HG03571 (cell line): ENCODE measurements at regions not wholly inside any gene's neighbourhood (a gene's known extent, or its start where the extent isn't known, plus 50 kb on each side); places are given as distances from the start of the nearest gene placed in this dataset.
"Not testable (repeated sequence)": the region's sequence is repeated elsewhere in the genome, so short reads cannot be mapped to it uniquely, and the experiment has no call there.

ENCODE experiments used
- ATAC-seq: cut with Tn5 transposase; IDR thresholded peaks from one replicate; pipeline ENCODE4 v1.9.1; 2021; ENCODE audit not compliant: unreplicated experiment

DNA sequence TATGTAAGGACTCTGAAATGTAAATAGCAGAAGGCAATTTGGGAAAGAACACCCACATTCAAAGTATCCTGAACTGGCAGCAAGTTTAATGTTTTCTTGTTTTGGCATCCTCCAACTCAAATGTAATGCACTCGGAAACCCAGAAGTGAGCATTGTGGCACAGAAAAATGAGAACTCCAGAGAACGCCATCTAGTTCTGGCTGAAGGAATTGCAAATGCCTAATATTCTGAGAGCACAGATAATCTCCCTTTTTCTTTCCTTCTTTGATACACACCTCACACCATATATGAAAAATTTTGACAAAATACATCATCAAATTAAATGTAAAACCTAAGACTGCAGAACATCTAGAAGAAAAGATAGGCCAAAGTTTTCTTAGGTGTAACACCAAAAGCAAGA is 52.1 kb downstream of the PWWP3B start:
- no peak for ATAC-seq

DNA sequence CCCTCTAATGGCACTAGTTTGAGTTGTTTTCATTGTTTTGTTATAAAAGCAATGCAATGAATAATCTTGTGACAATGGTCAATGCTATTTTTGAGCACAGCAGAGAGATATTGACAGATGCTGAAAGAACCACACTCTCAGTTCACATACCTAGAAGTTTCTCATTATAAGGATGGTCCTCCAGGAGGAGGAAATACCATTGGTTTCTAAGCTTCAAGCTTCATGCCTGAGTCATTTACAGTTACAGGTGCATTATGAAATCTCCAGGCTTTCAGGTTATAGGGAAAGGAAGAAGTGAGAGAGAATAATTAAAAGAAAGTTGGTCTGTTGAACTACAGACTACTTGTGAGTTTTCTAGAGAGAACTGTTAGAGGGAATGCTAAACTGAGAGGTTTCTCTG is 75.3 kb downstream of the PWWP3B start:
- ATAC-seq, result no peak

GRCh38 chrX:106246511-106246910 is 78.4 kb downstream of the PWWP3B start:
- no peak for ATAC-seq

DNA sequence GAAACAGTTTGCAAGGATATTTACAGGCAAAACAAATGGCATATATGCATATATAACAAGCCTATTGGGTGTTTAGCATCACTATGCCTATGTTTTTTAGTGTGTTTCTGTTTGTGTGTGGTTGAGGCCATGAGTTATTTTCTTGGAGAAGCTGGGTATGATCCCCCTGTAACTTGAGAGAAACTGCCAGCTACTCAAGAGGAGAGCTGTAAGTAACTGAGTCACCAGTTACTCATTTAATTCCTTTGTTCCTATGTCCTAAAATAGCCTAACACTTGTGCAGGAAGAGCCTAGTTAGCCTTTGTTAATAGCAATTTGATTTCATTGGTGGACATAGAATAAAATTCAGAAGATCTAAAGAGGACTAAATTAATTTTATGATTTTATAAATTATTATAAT is 79.1 kb downstream of the PWWP3B start:
- no peak for ATAC-seq

- ATAC-seq, result no peak
Measured at GRCh38 chrX:106249706-106250379, 81.7 kb downstream of the PWWP3B start.

DNA sequence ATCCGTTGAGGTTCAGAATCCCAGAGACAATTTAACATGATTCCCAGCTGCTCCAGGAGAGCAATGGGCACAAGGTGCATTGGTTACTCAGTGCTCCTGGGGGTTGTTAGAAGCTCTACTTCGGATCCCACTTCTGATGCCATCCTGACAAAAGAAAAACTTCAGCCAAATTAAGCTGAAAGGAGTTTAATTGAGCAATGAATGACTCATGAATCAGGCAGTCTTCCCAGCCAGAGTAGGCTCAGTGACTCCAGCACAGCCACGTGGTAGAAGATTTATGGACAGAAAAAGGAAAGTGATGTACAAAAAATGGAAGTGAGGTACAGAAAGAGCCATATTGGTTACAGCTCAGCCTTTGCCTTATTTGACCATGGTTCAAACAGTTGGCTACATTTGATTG is 95.7 kb downstream of the PWWP3B start:
- ATAC-seq, result no peak

DNA sequence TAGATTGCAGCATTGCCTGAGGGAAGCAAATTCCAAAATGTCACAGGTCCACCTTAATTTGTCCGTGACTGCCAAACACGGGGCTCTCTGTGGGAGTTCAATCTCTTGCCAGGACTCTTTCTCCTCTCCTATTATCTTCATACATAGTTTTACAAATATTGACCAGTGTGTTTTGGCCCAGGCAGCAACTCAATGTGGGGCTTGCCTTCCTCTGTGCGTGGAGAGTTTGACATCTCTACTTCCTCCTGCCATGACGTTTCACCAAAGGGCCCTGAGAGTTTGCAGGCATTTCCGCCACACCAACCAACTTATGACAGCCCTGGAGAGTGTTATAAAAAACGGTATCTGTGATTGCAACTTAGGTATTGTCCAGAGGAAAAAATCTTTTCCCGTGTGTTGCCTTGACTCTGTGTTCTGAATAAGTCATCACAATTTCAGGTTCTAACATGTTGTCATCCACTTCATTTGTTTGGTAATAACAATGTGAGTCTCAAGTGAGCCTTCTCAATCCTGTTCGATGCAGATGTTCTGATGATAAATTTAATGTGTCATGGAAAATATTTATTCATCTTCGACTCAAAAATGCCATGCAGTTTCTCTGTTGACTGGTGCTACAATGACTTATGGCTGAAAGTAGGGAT is 106.0 kb downstream of the PWWP3B start:
- not testable (repeated sequence) for ATAC-seq

DNA sequence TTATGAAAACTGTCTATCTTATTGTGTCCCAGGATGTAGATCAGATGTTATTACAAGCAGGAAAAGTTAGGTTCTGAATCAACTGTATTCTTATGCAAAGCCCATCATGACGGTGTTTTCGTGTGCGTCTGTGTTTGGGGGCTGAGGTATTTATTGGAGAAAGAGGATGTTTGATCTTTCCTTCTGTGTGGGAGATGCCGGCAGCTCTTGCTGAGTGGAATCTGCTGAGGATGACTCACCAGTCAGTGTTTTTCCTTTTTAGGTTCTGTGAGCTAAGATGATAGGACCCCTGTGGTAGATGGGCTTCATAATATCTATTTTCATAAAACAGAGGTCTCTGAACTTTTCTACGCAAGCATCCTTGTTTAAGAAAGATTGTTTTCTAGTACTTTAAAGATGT is 107.1 kb downstream of the PWWP3B start:
- not testable (repeated sequence) for ATAC-seq

- no peak for ATAC-seq
Measured at GRCh38 chrX:106278951-106279350, 110.8 kb downstream of the PWWP3B start.

DNA sequence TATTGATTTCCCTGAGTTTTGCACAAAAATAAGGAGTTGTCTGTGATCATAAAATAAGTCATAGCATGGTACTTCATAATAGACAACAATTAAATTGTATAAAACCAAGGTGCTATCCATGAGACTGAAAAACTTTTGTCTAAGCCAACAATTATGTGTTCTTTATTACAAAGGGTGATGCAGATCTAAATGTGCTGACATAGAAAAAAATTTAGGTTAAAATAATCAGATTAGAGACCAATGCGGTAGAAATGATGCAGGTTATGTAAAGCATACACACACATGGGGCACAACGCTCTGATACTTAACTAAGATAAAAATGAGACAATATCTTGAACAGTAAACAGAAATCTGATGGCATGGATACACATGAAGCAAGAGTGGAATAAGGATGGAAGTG is 113.3 kb downstream of the PWWP3B start:
- ATAC-seq, result no peak

DNA sequence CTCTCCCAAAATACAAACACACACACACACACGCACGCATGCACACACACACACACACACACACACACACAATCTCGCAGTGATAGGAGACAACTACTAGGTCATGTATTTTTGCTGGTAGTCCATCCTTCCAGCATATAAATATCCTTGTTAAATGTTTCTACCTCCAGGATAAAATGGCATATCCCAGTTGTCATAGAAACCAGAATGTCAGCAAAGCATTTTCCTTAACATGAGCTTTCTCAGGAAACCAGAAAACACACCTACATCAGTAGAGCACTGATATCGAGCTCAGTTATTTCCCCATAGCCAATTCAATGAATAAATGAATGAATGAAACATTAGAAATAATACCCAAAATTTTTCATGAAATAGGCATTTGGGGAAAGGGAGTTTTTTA is 115.7 kb downstream of the PWWP3B start:
- ATAC-seq, result no peak

DNA sequence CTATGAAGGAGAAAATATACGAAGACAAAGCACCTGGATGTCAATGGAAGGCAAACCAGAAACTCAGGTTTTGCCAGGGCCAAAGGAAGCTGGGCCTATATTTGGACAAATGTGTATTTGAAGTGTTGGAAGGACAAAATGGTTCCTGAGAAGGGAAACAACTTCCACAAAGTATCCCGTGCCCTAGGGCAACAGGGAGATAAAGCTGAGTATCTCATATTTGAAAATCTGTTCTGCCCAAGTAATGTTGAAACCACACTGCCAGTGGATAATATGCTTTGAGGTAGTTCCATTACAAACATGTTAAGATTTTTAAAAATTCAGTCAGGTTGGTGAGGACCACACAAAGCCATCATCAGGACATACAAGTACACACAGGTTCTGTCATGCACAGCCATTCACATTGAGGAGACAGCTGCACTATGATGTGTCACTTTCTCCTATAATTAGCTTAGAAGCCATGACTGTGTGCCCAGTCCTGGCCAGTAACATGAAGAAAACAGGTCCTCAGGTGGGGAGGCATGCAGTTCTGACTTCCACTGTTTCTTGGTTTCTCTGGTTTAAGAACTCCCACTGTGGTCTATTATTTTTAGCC is 116.4 kb downstream of the PWWP3B start:
- ATAC-seq, result no peak

- ATAC-seq, result no peak
Measured at GRCh38 chrX:106286053-106286650, 118.0 kb downstream of the PWWP3B start.

DNA sequence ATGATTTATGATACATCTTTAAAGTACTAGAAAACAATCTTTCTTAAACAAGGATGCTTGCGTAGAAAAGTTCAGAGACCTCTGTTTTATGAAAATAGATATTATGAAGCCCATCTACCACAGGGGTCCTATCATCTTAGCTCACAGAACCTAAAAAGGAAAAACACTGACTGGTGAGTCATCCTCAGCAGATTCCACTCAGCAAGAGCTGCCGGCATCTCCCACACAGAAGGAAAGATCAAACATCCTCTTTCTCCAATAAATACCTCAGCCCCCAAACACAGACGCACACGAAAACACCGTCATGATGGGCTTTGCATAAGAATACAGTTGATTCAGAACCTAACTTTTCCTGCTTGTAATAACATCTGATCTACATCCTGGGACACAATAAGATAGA is 122.7 kb downstream of the PWWP3B start:
- not testable (repeated sequence) for ATAC-seq

- ATAC-seq, result not testable (repeated sequence)
Measured at GRCh38 chrX:106291779-106292390, 123.8 kb downstream of the PWWP3B start.

DNA sequence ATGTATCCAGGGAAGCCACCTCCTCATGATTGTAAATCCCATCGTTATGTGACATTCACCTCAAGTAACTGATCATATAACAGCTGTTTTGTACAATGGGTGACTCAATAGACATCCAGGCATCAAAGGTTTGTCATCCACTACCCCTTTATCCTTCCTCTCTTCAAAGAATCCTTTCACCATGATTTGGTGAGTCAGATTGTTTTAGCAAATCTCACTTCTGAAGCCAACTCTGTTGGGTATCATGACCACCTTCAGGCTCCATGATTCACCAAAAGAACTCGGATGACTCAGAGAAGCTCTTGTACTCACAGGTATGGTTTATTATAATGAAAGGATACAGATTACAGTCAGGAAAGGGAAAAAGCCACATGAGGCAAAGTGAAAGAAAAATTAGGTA is 132.1 kb downstream of the PWWP3B start:
- no peak for ATAC-seq

- ATAC-seq, result no peak
Measured at GRCh38 chrX:106300656-106301055, 132.6 kb downstream of the PWWP3B start.

DNA sequence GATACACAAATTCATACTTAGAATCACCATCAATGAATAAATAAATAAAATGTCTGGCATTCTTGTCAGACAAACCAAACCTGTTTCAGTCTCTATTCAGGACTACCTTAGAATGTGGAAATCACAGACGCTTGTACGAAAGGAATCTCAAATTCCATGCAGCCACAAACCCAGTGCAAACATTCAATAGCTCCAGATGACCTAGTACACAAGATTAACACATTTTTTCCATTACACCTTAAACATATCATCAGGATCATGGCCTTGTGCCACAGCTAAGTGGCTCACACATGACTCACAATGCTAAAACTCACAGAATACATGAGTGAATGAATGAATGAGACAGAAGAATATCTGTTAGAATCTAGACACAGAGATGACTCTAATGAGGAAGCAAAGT is 134.2 kb downstream of the PWWP3B start:
- ATAC-seq, result no peak

DNA sequence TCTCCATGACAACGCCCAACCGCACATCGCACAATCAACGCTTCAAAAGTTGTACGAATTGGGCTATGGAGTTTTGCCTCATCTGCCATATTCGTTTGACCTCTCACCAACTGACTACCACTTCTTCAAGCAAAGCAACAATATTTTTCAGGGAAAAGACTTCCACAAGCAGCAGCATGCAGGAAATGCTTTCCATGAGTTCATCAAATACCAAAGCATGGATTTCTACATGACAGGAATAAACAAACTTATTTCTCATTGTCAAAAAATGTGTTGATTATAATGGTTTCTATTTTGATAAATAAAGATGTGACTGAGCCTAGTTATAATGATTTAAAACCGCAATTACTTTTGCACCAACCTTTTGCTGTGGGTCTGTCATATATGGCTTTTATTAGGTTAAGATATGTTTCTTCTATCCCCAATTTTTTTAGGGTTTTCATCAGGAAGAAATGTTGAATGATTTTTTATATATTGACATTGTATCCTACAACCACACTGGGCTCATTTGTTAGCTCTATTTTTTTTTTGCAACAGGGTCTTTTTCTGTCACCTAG is 138.4 kb downstream of the PWWP3B start:
- ATAC-seq, result no peak

DNA sequence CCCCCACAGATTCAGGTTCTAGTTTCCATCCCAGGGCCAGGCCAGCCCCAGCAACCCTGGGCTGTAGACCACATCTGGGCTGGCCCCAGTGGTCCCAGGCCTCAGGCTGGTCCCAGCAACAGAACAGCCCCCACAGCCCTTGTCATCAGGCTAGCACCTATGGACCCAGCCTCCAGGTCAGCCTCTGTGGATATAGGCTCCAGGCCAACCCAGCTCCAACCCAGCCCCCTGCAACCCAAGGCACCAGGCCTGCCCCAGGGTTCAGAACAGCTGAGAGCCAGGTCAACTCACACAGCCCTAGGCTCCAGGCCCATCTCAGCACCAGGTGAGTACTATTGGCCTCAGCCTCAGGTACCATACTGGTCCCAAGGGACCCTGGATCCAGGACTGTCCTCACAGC is 155.3 kb downstream of the PWWP3B start:
- no peak for ATAC-seq

GRCh38 chrX:106331606-106332005 is 163.5 kb downstream of the PWWP3B start:
- ATAC-seq, result no peak
